ENCODE measurements at regions not wholly inside any gene's neighbourhood (a gene's known extent, or its start where the extent isn't known, plus 50 kb on each side); places are given as distances from the start of the nearest gene placed in this dataset.

GRCh38 chr20:24417485-24417884 lies 51.9 kb upstream of the SYNDIG1 start:
- TF ChIP-seq GATA2 (IDR thresholded peaks at IDR 0.05; ENCODE audit: low read depth, low read length): no peak
- no peak for TF ChIP-seq GATA3 (IDR thresholded peaks at IDR 0.05; ENCODE audit: low read depth, low read length)

All from SH-SY5Y (cell line).